Breast epithelium (tissue), 3 donors: ENCODE measurements at regions not wholly inside any gene's neighbourhood (a gene's known extent, or its start where the extent isn't known, plus 50 kb on each side); places are given as distances from the start of the nearest gene placed in this dataset.

Experiments used
- POLR2A ChIP-seq: fragments of 450-650 bp; IDR thresholded peaks from one replicate; pipeline ENCODE4 v1.6.1; 2016; ENCODE audit warnings: antibody characterized with exemption, mild to moderate bottlenecking, moderate library complexity
- TF ChIP-seq, protein P1 (sequence below), 3 donors: fragments of 450-650 bp; IDR thresholded peaks; one replicate each; pipeline ENCODE4 v1.5.1; 2016 to 2017; ENCODE audit warnings: antibody characterized with exemption in 3 of 3, mild to moderate bottlenecking in 3 of 3, moderate library complexity in 3 of 3

DNA sequence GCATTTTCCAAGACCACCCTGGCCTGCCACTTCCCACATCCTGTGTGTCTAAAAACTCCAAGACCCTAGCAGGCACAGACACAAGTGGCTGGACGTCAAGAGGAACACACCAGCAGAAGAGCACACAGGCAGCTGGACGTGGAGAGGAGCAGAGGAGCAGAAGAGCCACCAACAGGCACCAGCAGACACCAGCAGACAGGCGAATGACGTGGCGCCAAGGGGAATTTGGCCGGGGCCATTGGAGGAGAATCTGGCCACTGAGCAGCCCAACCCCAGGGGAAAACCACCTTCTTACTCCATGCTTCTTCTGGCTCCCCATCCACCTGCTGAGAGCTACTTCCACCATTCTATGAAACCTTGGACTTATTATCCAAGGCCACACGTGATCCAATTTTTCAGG lies 243.1 kb upstream of the CTSO start:
- no peak for TF ChIP-seq POLR2A
- TF ChIP-seq, protein P1, sequence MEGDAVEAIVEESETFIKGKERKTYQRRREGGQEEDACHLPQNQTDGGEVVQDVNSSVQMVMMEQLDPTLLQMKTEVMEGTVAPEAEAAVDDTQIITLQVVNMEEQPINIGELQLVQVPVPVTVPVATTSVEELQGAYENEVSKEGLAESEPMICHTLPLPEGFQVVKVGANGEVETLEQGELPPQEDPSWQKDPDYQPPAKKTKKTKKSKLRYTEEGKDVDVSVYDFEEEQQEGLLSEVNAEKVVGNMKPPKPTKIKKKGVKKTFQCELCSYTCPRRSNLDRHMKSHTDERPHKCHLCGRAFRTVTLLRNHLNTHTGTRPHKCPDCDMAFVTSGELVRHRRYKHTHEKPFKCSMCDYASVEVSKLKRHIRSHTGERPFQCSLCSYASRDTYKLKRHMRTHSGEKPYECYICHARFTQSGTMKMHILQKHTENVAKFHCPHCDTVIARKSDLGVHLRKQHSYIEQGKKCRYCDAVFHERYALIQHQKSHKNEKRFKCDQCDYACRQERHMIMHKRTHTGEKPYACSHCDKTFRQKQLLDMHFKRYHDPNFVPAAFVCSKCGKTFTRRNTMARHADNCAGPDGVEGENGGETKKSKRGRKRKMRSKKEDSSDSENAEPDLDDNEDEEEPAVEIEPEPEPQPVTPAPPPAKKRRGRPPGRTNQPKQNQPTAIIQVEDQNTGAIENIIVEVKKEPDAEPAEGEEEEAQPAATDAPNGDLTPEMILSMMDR (IDR thresholded peaks at IDR 0.05), result no peak
